PC-9 (cell line): ENCODE measurements at regions not wholly inside any gene's neighbourhood (a gene's known extent, or its start where the extent isn't known, plus 50 kb on each side); places are given as distances from the start of the nearest gene placed in this dataset.

Source experiments
- CTCF ChIP-seq: fragments of 200-600 bp; sonication (generic); conservative IDR thresholded peaks from 2 replicates; pipeline ENCODE4 v1.6.1; 2017; ENCODE audit warnings: mixed run types, antibody characterized with exemption, mild to moderate bottlenecking, moderate library complexity
- EZH2 ChIP-seq: fragments of 200-600 bp; sonication (generic); IDR thresholded peaks from 2 replicates; pipeline ENCODE4 v1.8.0; 2017; ENCODE audit warnings: antibody characterized with exemption, low read depth

- no peak for TF ChIP-seq CTCF
- TF ChIP-seq EZH2 = no peak
These were observed 592.3 kb upstream of the ADGRL2 start for GRCh38 chr1:81208441-81208840.
